WTC11 (cell line): ENCODE measurements at regions not wholly inside any gene's neighbourhood (a gene's known extent, or its start where the extent isn't known, plus 50 kb on each side); places are given as distances from the start of the nearest gene placed in this dataset.
A peak's percentile ranks its signal among the peaks of the same experiment; 100 is the strongest.

Experiments
- ATAC-seq: fragments of 200-7000 bp; cut with Tn5 transposase; 2 replicates; pipeline ENCODE4 v1.10.0; 2021; ENCODE audit warnings: mild to moderate bottlenecking, moderate library complexity
- CTCF ChIA-PET: fragments of 300-600 bp; sonication (Branson Sonifier 250); formaldehyde crosslinking; loops from one replicate; lab custom pipeline; 2021; ENCODE audit warnings: antibody characterized with exemption; lab: Charles Lee
- POLR2A ChIA-PET: fragments of 350-600 bp; sonication (Branson Sonifier 250); formaldehyde crosslinking; loops from one replicate; lab custom pipeline; 2021; ENCODE audit warnings: antibody characterized with exemption; lab: Charles Lee
- DNase-seq: peaks from one replicate; pipeline ENCODE4 v3.0.0; 2021; ENCODE audit warnings: low spot score
- H3K27ac Mint-ChIP-seq: 2 replicates; pipeline ENCODE4 v1.8.0; 2021; ENCODE audit warnings: mixed read lengths
- H3K27me3 Mint-ChIP-seq: 2 replicates; pipeline ENCODE4 v1.8.0; 2021; ENCODE audit warnings: low read depth, mild to moderate bottlenecking, moderate library complexity, mixed read lengths
- H3K36me3 Mint-ChIP-seq: 2 replicates; pipeline ENCODE4 v1.8.0; 2021; ENCODE audit warnings: mixed read lengths
- H3K4me1 Mint-ChIP-seq: 2 replicates; pipeline ENCODE4 v1.8.0; 2022; ENCODE audit warnings: mixed read lengths
- H3K4me3 Mint-ChIP-seq: 2 replicates; pipeline ENCODE4 v1.8.0; 2021; ENCODE audit warnings: mild to moderate bottlenecking, moderate library complexity, mixed read lengths
- H3K9me3 Mint-ChIP-seq: 2 replicates; pipeline ENCODE4 v1.8.0; 2021; ENCODE audit warnings: mixed read lengths
- FOXK1 ChIP-seq: sonication (generic); formaldehyde crosslinking; IDR thresholded peaks from 2 replicates; pipeline ENCODE4 v1.8.0; 2022; ENCODE audit warnings: mild to moderate bottlenecking, moderate library complexity, missing genetic modification reagents
- FOXP1 ChIP-seq: sonication (generic); formaldehyde crosslinking; IDR thresholded peaks from 2 replicates; pipeline ENCODE4 v1.8.0; 2022; ENCODE audit warnings: missing genetic modification reagents, mild to moderate bottlenecking, moderate library complexity, borderline replicate concordance
- HMGA2 ChIP-seq: fragments of 250-450 bp; sonication (Bioruptor Pico); IDR thresholded peaks from 2 replicates; pipeline ENCODE4 v1.4.0; 2021; ENCODE audit warnings: mild to moderate bottlenecking, moderate library complexity
- JAZF1 ChIP-seq: fragments of 250-450 bp; sonication (Bioruptor Pico); IDR thresholded peaks from 2 replicates; pipeline ENCODE4 v1.9.0; 2021; ENCODE audit warnings: moderate library complexity, mild to moderate bottlenecking, inconsistent platforms
- NFE2L1 ChIP-seq: sonication (generic); formaldehyde crosslinking; IDR thresholded peaks from 2 replicates; pipeline ENCODE4 v1.8.1; 2023; ENCODE audit warnings: missing genetic modification reagents
- NR2C2 ChIP-seq: sonication (generic); formaldehyde crosslinking; IDR thresholded peaks from 2 replicates; pipeline ENCODE4 v1.8.0; 2022; ENCODE audit warnings: mild to moderate bottlenecking, missing genetic modification reagents
- NR3C1 ChIP-seq: sonication (generic); formaldehyde crosslinking; conservative IDR thresholded peaks from 2 replicates; pipeline ENCODE4 v1.8.1; 2023; ENCODE audit warnings: low read depth, mild to moderate bottlenecking, missing genetic modification reagents
- SP1 ChIP-seq: sonication (generic); formaldehyde crosslinking; conservative IDR thresholded peaks from 2 replicates; pipeline ENCODE4 v1.8.1; 2022; ENCODE audit warnings: missing genetic modification reagents
- TCF7 ChIP-seq: sonication (generic); formaldehyde crosslinking; IDR thresholded peaks from 2 replicates; pipeline ENCODE4 v1.8.0; 2022; ENCODE audit warnings: mild to moderate bottlenecking, low read depth, missing genetic modification reagents, moderate library complexity
- TP53 ChIP-seq: sonication (generic); formaldehyde crosslinking; IDR thresholded peaks from 2 replicates; pipeline ENCODE4 v1.8.1; 2023; ENCODE audit warnings: mild to moderate bottlenecking, missing genetic modification reagents
- ZBTB21 ChIP-seq: sonication (generic); formaldehyde crosslinking; IDR thresholded peaks from 2 replicates; pipeline ENCODE4 v1.8.1; 2023; ENCODE audit warnings: mild to moderate bottlenecking, missing genetic modification reagents, borderline replicate concordance
- ZNF138 ChIP-seq: sonication (generic); formaldehyde crosslinking; conservative IDR thresholded peaks from 2 replicates; pipeline ENCODE4 v1.8.1; 2022; ENCODE audit warnings: mild to moderate bottlenecking, moderate library complexity, missing genetic modification reagents
- ZNF219 ChIP-seq: sonication (generic); formaldehyde crosslinking; IDR thresholded peaks from 2 replicates; pipeline ENCODE4 v1.8.0; 2023; ENCODE audit warnings: missing genetic modification reagents, mild to moderate bottlenecking, borderline replicate concordance
- ZNF263 ChIP-seq: sonication (generic); formaldehyde crosslinking; IDR thresholded peaks from 2 replicates; pipeline ENCODE4 v1.8.1; 2022; ENCODE audit warnings: low read depth, mild to moderate bottlenecking, moderate library complexity, missing genetic modification reagents
- ZNF416 ChIP-seq: fragments of 250-450 bp; sonication (Bioruptor Pico); IDR thresholded peaks from 2 replicates; pipeline ENCODE4 v1.9.0; 2021; ENCODE audit warnings: mild to moderate bottlenecking, inconsistent platforms
- TF ChIP-seq, protein P1 (sequence below): sonication (generic); formaldehyde crosslinking; IDR thresholded peaks from 2 replicates; pipeline ENCODE4 v1.8.0; 2023; ENCODE audit warnings: mild to moderate bottlenecking, missing genetic modification reagents
- TF ChIP-seq, protein P2 (sequence below): sonication (generic); formaldehyde crosslinking; IDR thresholded peaks from 2 replicates; pipeline ENCODE4 v1.8.1; 2023; ENCODE audit warnings: mild to moderate bottlenecking, missing genetic modification reagents
- TF ChIP-seq, protein P3 (sequence below): sonication (generic); formaldehyde crosslinking; IDR thresholded peaks from 2 replicates; pipeline ENCODE4 v1.8.1; 2023; ENCODE audit warnings: mild to moderate bottlenecking, missing genetic modification reagents, borderline replicate concordance
- TF ChIP-seq, protein P4 (sequence below): sonication (generic); formaldehyde crosslinking; conservative IDR thresholded peaks from 2 replicates; pipeline ENCODE4 v1.8.1; 2023; ENCODE audit warnings: mild to moderate bottlenecking, low read depth, missing genetic modification reagents, moderate library complexity
- TF ChIP-seq, protein P5 (sequence below): fragments of 250-450 bp; sonication (Bioruptor Pico); IDR thresholded peaks from 2 replicates; pipeline ENCODE4 v1.9.0; 2021; ENCODE audit warnings: mild to moderate bottlenecking

DNA sequence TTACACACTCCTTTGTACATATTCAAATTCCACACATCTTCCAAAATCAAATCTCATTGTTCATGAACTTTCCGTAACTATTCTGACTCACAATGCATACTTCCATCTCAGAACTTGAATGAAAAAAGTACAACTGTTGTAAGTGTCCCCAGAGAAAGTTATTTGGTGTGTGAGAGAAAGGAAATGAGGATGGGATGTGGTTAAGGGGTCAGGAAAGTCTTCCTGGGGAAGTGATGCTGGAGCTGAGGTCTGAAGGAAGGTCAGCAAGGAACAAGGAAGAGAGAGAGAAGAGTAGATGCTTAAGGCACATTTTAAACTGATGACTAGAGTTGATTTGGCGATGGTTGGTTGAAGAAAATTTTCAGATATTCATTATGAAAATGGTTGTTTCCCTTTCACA, 340.0 kb upstream of the STXBP6 start:
- Mint-ChIP-seq H3K4me3 (no peak overlapping the region), H3K27ac (no peak overlapping the region), H3K9me3 (peaks cover 13% of the 10 kb centered on the region), H3K36me3 (peaks cover 6% of the 10 kb centered on the region), H3K27me3 (no peaks in the 10 kb centered on the region), H3K4me1 (peaks cover 10% of the 10 kb centered on the region)
- ATAC-seq: no peak
- CTCF ChIA-PET: interaction anchor here (1.9 to 2.3 kb wide), 2 partner anchors 9 to 11 kb away, joined by 5 read pairs; no protein-coding TSS in a partner anchor
- DNase-seq: no peak
- POLR2A ChIA-PET: no interaction called here
- TF ChIP-seq, protein P1, sequence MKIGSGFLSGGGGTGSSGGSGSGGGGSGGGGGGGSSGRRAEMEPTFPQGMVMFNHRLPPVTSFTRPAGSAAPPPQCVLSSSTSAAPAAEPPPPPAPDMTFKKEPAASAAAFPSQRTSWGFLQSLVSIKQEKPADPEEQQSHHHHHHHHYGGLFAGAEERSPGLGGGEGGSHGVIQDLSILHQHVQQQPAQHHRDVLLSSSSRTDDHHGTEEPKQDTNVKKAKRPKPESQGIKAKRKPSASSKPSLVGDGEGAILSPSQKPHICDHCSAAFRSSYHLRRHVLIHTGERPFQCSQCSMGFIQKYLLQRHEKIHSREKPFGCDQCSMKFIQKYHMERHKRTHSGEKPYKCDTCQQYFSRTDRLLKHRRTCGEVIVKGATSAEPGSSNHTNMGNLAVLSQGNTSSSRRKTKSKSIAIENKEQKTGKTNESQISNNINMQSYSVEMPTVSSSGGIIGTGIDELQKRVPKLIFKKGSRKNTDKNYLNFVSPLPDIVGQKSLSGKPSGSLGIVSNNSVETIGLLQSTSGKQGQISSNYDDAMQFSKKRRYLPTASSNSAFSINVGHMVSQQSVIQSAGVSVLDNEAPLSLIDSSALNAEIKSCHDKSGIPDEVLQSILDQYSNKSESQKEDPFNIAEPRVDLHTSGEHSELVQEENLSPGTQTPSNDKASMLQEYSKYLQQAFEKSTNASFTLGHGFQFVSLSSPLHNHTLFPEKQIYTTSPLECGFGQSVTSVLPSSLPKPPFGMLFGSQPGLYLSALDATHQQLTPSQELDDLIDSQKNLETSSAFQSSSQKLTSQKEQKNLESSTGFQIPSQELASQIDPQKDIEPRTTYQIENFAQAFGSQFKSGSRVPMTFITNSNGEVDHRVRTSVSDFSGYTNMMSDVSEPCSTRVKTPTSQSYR: no peak

DNA sequence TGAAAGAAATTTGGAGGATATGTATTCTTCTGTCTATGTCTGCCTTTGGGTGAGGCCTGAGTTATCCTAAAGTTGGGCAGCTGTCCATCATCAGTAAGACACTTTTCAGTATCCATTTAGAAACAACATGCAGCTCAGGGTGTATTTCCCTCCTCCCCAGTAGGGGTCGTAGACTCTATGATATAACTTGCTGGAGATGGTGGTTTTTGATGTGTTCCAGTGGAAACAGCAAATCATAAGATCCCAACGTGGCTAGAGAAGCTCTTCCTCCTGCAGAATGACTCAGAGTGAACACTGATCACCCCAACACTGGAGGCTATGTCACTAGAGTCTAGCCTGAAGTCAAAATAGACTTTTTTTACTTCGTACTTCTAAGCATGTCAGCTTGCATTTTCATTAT, 331.6 kb upstream of the STXBP6 start:
- H3K27me3 Mint-ChIP-seq: no peaks in the 10 kb centered on the region
- no peak for DNase-seq
- peak; percentile 56 for ATAC-seq
- no peak overlapping the region for H3K4me3 Mint-ChIP-seq
- ChIA-PET POLR2A (no interaction called here), CTCF (interaction anchor here (0.6 to 2.5 kb wide), 14 partner anchors 10 to 672 kb away, joined by 3 to 16 read pairs (median 4); no protein-coding TSS in a partner anchor)
- H3K4me1 Mint-ChIP-seq: peaks cover 9% of the 10 kb centered on the region
- TF ChIP-seq TCF7 (CRISPR knock-in tag) (no peak), NR2C2 (CRISPR knock-in tag) (no peak), NFE2L1 (CRISPR knock-in tag) (no peak), SP1 (CRISPR knock-in tag) (no peak), ZNF416 (no peak), TP53 (CRISPR knock-in tag) (no peak), JAZF1 (CRISPR knock-in tag) (no peak), ZNF138 (CRISPR knock-in tag) (no peak), FOXK1 (CRISPR knock-in tag) (no peak), NR3C1 (CRISPR knock-in tag) (no peak), ZBTB21 (no peak), ZNF263 (CRISPR knock-in tag) (no peak)
- TF ChIP-seq, protein P2, sequence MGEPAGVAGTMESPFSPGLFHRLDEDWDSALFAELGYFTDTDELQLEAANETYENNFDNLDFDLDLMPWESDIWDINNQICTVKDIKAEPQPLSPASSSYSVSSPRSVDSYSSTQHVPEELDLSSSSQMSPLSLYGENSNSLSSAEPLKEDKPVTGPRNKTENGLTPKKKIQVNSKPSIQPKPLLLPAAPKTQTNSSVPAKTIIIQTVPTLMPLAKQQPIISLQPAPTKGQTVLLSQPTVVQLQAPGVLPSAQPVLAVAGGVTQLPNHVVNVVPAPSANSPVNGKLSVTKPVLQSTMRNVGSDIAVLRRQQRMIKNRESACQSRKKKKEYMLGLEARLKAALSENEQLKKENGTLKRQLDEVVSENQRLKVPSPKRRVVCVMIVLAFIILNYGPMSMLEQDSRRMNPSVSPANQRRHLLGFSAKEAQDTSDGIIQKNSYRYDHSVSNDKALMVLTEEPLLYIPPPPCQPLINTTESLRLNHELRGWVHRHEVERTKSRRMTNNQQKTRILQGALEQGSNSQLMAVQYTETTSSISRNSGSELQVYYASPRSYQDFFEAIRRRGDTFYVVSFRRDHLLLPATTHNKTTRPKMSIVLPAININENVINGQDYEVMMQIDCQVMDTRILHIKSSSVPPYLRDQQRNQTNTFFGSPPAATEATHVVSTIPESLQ (CRISPR knock-in tag): no peak
- TF ChIP-seq, protein P3, sequence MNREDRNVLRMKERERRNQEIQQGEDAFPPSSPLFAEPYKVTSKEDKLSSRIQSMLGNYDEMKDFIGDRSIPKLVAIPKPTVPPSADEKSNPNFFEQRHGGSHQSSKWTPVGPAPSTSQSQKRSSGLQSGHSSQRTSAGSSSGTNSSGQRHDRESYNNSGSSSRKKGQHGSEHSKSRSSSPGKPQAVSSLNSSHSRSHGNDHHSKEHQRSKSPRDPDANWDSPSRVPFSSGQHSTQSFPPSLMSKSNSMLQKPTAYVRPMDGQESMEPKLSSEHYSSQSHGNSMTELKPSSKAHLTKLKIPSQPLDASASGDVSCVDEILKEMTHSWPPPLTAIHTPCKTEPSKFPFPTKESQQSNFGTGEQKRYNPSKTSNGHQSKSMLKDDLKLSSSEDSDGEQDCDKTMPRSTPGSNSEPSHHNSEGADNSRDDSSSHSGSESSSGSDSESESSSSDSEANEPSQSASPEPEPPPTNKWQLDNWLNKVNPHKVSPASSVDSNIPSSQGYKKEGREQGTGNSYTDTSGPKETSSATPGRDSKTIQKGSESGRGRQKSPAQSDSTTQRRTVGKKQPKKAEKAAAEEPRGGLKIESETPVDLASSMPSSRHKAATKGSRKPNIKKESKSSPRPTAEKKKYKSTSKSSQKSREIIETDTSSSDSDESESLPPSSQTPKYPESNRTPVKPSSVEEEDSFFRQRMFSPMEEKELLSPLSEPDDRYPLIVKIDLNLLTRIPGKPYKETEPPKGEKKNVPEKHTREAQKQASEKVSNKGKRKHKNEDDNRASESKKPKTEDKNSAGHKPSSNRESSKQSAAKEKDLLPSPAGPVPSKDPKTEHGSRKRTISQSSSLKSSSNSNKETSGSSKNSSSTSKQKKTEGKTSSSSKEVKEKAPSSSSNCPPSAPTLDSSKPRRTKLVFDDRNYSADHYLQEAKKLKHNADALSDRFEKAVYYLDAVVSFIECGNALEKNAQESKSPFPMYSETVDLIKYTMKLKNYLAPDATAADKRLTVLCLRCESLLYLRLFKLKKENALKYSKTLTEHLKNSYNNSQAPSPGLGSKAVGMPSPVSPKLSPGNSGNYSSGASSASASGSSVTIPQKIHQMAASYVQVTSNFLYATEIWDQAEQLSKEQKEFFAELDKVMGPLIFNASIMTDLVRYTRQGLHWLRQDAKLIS (CRISPR knock-in tag): no peak
- H3K36me3 Mint-ChIP-seq: peaks cover 6% of the 10 kb centered on the region
- H3K27ac Mint-ChIP-seq: no peak overlapping the region
- H3K9me3 Mint-ChIP-seq: peaks cover 6% of the 10 kb centered on the region

DNA sequence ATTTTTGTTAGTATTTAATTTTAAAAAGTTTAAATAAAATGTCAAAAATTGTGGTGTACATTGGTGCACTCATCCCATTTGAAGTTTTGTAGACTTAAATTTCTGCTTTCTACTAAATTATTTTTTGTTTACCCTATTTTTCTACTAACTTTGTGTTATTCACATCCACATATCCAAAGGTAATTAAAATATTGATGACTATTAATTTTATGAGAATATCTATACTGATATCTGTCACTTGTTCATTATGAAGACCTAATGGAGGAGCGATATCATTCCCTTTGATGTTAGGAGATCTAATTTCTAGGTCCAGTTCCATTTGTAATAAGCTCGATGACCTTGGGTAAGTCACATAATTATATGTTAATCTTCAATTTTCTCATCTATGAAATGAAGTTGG, 325.7 kb upstream of the STXBP6 start:
- ATAC-seq (no peak), DNase-seq (no peak)
- TF ChIP-seq, protein P4, sequence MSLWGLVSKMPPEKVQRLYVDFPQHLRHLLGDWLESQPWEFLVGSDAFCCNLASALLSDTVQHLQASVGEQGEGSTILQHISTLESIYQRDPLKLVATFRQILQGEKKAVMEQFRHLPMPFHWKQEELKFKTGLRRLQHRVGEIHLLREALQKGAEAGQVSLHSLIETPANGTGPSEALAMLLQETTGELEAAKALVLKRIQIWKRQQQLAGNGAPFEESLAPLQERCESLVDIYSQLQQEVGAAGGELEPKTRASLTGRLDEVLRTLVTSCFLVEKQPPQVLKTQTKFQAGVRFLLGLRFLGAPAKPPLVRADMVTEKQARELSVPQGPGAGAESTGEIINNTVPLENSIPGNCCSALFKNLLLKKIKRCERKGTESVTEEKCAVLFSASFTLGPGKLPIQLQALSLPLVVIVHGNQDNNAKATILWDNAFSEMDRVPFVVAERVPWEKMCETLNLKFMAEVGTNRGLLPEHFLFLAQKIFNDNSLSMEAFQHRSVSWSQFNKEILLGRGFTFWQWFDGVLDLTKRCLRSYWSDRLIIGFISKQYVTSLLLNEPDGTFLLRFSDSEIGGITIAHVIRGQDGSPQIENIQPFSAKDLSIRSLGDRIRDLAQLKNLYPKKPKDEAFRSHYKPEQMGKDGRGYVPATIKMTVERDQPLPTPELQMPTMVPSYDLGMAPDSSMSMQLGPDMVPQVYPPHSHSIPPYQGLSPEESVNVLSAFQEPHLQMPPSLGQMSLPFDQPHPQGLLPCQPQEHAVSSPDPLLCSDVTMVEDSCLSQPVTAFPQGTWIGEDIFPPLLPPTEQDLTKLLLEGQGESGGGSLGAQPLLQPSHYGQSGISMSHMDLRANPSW (CRISPR knock-in tag): no peak
- TF ChIP-seq ZNF219 (CRISPR knock-in tag) (no peak), HMGA2 (CRISPR knock-in tag) (no peak), FOXP1 (no peak)
- TF ChIP-seq, protein P5, sequence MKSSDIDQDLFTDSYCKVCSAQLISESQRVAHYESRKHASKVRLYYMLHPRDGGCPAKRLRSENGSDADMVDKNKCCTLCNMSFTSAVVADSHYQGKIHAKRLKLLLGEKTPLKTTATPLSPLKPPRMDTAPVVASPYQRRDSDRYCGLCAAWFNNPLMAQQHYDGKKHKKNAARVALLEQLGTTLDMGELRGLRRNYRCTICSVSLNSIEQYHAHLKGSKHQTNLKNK: no peak
- H3K36me3 Mint-ChIP-seq: peaks cover 5% of the 10 kb centered on the region; the same call in 1 of the 2 replicates
- no peak overlapping the region for H3K27ac Mint-ChIP-seq
- ChIA-PET POLR2A (no interaction called here), CTCF (no interaction called here)
- peaks cover 6% of the 10 kb centered on the region for H3K9me3 Mint-ChIP-seq
- no peaks in the 10 kb centered on the region for H3K27me3 Mint-ChIP-seq
- H3K4me1 Mint-ChIP-seq: no peaks in the 10 kb centered on the region; the same call in 1 of the 2 replicates
- H3K4me3 Mint-ChIP-seq: no peak overlapping the region
